GM19463 (cell line): ENCODE measurements at regions not wholly inside any gene's neighbourhood (a gene's known extent, or its start where the extent isn't known, plus 50 kb on each side); places are given as distances from the start of the nearest gene placed in this dataset.

Experiments
- ATAC-seq: cut with Tn5 transposase; IDR thresholded peaks from one replicate; pipeline ENCODE4 v1.9.1; 2021; ENCODE audit warnings: mild to moderate bottlenecking, moderate library complexity; ENCODE audit not compliant: unreplicated experiment

DNA sequence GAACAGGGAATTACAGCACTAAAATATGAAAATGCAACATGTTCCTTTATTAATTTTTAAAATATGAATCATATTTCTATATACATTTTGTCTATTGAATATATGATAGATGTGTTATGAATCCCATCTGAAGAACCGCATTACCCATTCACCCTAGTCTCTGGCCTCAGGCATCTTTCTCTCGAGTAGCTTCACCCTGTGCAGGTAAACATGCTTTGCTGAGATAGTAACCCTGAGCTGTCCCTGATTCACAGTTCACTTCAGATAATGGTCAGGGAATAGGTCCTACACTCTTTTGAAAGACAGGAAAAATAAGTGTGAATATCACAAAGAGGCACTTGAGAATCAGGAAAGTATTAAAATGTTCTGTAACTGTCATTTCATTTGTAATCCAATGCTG lies 766.8 kb downstream of the IRX1 start:
- no peak for ATAC-seq

DNA sequence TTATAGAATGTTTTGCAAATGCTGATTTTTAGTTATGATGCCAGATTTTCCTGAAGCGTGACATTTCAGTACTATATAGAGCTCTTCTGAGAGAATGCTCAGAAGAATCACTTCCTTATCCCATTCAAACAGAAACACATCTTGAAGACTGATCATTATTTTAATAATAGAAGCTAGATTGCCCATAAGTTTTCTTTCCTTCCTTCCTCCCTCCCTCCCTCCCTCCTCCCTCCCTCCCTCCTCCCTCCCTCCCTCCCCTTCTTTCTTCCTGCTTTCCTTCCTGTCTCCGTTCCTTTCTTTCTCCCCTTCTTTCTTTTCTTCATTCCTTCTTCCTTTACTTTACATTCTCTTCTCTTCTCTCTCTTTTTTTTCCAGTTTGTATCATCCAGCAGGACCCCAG lies 767.4 kb downstream of the IRX1 start:
- ATAC-seq, result no peak

DNA sequence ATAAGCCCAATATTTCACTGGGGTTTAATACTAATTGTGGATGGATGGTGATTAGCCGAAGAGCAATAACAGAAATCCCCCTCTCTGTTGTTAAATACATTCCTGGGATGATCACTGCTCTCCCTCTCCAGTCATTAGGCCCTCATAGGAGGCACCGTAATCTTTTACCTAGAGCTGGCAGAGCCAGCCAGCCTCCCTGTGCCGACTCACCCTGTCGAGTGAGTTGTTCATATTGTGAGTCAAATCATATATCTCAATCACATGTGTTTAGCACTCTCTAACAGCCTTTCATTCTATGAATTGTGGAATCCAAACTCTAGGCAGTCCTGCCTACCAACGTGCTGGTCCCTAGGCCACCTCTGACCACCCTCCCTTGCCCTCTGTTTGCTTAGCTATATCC lies 771.0 kb downstream of the IRX1 start:
- ATAC-seq, result no peak

DNA sequence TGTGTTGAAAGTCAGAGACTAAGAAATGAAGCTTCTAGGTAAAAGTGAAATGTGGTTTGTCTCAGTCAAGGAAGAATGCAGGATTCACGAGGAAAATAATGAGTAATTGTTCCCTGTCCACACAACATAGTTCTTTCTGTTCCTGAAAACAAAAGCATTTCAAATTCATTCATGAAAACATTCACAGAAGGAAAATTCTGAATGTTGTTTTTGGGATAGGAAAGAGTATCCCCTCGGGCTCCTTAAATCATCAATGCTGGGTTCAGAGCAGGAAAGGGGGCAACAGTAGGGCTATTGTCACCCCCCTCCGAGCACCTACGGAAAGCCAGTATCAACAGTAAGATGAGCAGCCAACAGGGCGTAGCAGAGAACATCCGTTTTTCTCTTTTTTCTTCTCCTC lies 769.9 kb upstream of the ADAMTS16 start:
- no peak for ATAC-seq

DNA sequence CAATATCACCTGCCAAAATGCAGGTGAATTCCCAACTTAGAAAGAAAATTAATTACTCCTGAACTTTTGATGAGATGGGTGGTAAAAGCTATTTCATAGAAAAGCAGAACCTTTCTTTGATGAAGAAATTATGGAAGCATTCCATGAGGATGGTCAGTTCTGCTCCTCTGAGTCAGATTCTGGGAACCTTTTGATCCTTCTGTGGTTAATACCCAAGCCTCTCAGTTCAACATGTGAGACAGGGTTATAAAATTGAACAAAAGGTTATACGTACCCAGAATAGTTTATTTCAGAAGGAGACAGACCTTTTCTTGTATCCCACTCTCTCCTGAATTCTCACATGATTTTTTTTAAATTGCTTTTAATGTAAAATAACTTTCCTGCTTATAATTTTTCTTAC lies 767.6 kb upstream of the ADAMTS16 start:
- ATAC-seq, result no peak

DNA sequence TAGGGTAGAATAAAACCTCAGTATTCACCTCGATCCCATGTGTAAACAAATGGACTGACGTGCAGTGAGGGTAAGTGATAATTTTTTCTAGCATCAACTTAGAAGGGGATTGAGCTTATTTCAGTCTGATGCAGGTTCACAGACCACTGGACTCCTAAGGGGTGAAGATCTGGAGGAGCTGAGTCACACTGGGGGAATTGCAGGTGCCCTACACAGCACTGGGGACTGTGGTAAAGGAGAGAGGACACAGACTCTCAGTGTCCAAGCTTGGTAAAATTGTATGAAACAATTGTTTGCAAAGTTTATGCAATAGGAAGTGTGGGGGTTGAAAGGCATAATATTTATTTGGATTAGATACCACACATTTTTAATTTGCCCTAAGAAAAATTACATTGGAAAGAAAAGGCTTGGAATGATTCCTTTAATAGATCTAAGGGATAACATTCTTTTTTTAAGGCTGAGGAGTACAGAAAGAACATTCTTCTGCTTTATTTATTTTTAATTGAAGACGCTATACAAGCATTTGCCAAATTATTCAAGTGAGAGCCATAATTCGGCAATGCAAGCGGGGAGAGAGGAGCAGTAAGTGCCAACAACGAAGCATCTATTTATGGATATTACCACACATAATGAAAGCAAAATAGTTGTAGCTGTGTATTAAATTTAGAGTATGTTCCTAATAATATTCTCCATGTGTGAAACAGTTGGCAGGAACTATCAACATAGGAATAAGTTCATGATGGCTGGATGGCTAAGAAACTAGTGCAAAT lies 766.9 kb upstream of the ADAMTS16 start:
- no peak for ATAC-seq

DNA sequence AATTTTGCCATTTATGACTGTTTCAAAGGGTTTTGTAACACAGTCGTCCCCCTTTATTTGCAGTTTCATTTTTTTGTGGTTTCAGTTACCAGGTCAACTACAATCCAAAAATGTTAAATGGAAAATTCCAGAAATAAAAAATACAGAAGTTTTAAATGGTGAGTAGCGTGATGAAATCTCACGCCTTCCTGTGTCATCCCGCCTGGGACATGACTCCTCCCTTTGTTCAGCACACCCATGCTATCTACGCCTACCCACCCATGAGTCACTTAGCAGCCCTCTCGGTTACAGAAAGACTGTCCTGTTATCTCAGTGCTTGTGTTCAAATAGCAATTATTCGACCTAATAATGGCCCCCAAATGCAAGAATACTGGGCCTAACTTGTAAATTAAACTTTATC lies 765.3 kb upstream of the ADAMTS16 start:
- ATAC-seq, result no peak

DNA sequence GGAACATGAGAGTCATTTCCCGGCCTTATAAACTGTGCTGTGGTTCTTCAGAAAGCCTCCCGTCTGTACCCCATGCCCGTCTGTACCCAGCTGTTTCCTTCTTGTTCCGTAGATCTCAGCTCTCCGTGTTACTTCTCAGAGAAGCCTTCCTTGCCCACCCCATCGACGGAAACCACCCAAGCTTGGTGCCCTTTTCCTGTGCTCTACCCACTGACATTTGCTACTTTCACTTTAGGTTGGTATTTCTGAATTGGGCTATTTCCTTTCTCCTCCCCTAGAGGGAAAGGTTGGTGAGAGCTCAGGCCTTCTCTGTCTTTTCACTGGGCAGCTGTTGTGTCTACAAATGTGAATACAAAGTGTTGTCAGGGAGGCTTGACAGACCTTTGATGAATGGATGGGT lies 764.5 kb upstream of the ADAMTS16 start:
- no peak for ATAC-seq

DNA sequence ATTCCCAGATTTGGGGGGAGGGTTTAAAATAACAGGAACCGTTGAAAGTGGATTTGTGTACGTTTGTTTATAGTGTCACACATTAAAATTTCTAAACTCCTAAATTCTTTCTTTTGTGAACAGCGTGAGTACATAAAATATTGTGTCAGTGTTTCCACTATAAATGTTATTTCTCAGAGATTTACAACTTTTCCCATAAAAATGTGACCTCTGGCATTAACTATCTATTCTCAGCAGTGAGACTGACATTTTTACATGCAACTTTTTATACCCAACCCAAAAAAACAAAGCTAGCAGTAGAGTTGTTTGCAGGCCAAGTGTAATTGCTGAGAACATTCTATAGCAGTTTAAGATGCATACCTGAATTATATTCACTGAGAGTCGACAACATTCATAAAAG lies 757.0 kb upstream of the ADAMTS16 start:
- no peak for ATAC-seq

DNA sequence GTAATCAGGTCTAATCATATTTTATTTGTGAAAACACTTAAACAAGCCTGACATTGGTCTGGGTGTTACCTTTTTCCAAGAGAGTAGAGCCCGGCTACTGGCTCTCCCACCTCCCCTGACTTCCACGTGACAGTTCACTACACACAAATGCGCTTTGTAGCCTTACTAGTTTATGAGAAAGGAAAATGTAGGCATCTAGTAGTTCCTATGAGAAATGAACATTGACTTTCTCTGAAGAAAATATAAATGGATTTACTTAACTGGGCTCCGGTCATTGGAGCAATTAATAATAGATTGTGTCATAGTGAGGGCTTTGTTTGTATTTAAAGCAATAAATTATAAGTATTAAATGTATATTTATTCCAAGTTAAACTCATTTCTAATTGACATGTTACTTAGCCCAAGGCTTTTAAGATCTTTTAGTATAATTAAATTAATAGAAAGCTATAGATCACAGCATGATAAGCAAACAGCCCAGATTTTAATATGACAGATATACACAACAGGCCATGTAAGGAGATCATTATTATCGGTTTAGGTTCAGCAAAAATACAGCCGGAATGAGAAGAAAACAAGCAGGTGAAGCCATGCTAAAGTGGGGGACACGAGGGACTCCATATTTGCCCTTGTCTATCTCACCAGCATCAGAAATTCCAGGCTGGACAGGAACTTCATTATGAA lies 756.5 kb upstream of the ADAMTS16 start:
- ATAC-seq, result no peak

DNA sequence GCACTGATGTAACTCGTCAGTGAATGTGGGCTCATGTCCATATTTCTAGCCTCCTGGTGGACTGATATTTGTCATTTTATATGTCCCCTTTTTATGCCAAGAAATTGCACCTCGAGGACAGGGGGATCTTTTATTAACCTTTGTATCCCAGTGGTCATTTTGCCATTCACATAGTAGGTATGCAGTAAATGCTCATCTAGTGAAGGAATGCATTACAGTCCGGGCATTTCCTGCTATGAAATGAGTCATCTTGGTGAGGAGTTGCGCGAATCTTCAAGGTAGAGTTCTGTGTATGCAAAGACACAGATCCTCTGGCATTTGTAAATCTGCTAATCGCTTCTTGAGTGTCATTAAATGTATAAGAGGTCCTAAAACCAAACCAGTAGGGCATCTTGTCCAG lies 755.5 kb upstream of the ADAMTS16 start:
- ATAC-seq, result no peak

DNA sequence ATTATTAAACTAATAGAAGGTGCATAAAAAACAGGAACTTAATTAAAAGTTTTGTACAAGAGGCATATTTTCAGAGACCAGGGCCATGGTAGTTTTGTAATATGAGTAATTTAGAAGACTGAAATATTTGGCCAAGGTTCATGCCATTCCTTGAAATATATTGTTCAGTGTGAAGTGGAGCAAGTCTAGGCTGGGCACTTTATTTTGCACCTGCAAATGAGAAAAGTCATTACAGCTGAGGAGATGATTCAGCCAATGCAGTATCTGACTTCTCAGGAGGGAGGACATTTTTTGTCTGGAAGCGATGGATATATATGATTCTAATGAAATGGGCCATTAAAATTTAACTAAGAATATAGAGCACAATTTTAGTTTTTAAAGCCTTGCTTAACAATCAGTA lies 754.0 kb upstream of the ADAMTS16 start:
- no peak for ATAC-seq

DNA sequence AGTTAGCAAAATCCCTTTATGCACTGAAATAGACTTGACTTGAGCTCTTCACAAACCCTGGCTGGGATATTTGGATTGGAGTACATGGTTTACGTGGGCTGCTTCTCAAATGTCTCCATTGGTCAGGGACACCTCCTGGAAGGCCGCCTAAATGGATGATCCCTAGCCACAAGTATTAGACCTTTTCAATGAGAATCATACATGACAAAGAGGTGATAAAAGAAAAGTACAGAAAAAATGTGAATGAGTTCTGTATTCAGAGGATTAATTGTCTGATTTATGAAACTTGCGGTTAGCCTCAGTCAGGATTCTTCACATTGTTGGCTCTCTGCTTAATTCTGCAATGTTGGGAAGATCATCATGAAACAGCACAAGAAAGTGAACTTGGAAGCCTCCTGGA lies 752.8 kb upstream of the ADAMTS16 start:
- no peak for ATAC-seq

DNA sequence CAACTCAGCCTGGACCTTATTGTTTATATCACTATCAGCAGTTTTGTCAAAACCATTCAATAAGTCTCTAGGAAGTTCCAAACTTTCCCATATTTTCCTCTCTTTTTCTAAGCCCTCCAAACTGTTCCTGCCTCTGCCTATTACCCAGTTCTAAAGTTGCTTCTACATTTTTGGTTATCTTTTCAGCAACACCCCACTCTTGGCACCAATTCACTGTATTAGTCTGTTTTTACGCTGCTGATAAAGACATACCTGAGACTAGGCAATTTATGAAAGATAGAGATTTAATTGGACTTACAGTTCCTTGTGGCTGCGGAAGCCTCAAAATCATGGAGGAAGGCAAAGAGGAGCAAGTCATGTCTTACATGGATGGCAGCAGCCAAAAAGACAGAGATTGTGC lies 744.4 kb upstream of the ADAMTS16 start:
- no peak for ATAC-seq

DNA sequence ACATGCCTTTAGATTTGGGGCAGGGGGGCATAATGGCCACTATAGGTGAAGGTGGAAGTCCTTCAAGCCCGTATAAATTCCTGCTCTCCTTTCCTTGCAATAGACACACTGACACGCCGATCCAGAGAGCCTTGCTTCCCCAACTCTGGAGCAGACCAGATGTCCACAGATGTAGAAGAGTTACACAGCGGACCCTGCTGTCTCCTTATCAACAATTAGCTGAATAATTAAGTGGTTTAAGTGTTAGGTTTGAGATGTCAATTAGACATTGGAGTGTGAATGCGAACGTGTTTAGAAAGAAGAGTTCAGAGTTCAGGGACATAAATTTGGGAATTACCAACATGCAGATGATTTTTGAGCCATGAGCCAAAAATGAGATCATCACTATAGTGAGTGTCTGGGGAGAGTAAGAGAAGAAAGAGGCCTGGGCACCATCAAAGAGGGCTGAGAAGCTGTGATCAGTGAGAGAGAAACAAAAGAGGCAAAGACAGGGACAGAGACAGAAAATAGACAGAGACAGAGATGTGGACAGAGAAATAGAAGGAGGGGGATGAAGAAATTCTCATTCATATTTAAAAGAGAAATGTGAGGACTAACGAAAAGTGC lies 734.4 kb upstream of the ADAMTS16 start:
- no peak for ATAC-seq

DNA sequence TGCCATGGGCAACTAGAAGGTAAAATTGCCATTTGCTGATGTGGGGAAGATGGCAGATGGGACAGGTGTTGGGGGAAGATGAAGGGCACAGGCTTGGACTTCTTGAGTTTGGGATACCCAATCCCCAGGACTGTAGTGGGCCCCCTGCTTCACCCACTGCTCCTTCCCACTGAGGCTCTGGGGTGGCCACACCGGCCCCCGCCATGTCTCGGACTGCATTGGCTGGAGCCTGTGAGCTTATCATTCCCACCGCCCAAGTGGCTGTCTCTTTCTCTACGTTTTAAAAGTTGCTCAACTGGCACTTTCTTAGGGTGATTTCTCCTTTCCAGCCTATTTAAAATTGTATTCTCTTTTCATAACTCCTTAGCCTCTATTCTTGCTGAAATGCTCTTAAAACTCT lies 730.0 kb upstream of the ADAMTS16 start:
- no peak for ATAC-seq

DNA sequence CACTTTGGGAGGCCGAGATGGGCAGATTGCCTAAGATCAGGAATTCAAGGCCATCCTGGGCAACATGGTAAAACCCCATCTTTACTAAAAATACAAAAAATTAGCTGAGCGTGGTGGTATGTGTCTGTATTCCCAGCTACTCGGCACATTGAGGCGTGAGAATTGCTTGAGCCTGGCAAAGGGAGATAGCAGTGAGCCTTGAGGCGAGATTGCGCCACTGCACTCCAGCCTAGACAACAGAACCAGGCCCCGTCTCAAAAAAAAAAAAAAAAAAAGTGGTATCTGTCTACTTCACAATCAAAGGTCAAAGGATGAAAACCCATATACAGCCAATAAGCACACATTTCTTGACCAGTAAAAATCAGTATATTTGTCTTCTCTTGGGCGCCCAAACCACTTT lies 728.5 kb upstream of the ADAMTS16 start:
- ATAC-seq, result no peak

DNA sequence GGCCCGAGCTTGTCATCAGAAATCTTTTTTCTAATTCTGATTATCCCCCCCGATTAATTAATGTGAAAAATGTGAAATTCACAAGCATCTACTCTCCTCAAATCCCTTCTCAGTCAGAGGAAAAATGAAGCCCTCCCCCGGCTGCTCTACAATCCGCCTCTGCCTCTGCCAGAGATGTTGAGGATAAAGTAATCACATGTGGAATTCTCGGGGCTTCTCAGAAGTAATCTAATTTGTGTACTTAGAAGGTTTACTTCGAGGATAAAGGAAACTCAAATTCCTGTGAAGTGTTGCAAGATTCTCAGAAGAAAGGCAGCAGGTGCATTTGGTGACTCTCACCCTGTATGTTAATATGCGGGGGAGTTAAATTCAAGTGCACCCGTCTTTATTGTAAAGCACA lies 726.1 kb upstream of the ADAMTS16 start:
- no peak for ATAC-seq

DNA sequence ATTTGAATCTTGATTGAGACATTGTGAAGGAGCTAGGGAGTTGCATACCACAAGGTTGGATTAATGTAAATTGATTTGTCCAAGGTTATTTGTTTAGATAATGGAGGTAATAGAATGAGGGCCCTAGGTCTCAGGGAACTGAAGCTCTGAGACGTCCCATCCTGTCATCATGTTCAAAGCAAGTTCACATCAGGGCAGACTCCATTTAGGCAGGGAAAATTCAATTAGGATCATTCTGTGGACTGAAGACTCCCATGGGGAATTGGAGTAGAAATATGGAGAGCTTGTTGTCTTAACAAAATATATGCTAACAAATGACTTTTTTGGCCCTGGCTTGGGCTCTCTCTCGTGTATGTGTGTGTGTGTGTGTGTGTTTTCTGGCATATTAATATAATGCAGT lies 722.0 kb upstream of the ADAMTS16 start:
- no peak for ATAC-seq

DNA sequence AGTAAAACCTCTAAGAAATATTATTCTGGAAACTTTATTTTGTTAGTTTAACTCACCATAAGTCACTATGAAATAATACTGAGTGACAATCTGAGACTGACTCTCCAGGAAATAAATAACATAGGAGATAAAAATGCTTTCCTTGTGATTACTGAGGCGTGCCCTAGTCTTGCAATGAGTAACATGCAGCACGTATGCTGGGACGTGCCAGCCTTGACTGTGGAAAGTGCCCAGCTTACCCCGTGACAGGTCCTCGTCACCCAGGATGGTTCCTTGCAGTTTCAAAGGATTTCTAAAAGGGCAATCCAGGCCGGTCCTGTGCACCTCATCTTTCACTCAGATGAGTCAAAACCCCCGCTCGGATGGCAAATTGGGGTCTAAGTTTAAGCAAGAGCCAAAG lies 720.8 kb upstream of the ADAMTS16 start:
- no peak for ATAC-seq

DNA sequence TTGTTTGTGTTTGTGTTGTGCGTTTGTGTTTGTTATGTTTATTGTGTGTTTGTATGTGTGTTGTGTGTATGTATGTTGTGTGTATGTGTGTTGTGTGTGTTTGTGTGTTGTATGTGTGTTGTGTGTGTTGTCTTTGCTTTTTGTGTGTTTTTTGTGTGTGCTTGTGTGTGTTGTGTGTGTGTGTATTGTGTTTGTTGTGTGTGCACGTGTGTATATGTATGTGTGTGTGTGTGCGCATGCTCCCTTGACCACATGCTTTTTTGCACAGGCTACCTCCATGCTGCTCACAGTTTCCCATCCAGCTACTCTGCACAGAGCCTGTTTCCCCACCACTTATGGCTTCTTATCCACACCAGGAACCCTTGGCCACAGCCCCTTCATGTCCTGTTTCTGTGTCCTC lies 720.0 kb upstream of the ADAMTS16 start:
- no peak for ATAC-seq

DNA sequence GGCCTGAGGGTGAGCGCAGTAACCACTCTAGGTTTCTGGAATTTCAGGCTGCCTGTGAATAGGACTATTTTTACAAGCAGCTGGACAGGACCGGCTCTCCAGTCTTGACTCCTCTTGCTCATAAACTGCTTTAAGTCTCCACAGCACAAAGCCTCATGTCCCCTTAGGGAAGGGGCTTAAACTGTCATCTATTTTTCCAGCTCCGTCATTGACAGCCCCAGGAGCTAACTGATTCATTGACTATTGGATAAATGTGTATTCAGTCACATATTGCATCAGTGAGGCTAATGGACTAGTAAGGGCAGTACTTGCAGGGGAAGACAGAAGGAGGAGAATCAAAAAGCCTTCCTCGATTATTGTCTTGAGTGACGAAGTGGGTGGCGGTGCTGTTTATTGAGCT lies 719.4 kb upstream of the ADAMTS16 start:
- no peak for ATAC-seq
